Spleen (tissue), 7 donors: ENCODE measurements at regions not wholly inside any gene's neighbourhood (a gene's known extent, or its start where the extent isn't known, plus 50 kb on each side); places are given as distances from the start of the nearest gene placed in this dataset.

Experiments
- CTCF ChIP-seq, 11 experiments: fragments of 200-600 bp in 7 of 11; fragments of 450-650 bp in 4 of 11; sonication (generic) in 4 of 11; IDR thresholded peaks in 8 of 11; conservative IDR thresholded peaks in 3 of 11; 1 replicate in 7 of 11; 2 replicates in 4 of 11; pipeline versions ENCODE4 v1.4.0 to v1.8.0; 2016 to 2021; ENCODE audit warnings: antibody characterized with exemption in 11 of 11, inconsistent platforms in 4 of 11, mild to moderate bottlenecking in 1 of 11
- POLR2AphosphoS5 ChIP-seq, 3 donors: sonication (generic); formaldehyde crosslinking; IDR thresholded peaks; one replicate each; pipeline ENCODE4 v1.5.1; 2017; ENCODE audit warnings: antibody characterized with exemption in 3 of 3
- donor health status: DM: no; HTN: no; CAD: no; lungs with moderate emphysema.
- donor health status: DM: no; HTN: no; CAD: no.
- donor health status: DM: no; HTN: no; CAD: no.

DNA sequence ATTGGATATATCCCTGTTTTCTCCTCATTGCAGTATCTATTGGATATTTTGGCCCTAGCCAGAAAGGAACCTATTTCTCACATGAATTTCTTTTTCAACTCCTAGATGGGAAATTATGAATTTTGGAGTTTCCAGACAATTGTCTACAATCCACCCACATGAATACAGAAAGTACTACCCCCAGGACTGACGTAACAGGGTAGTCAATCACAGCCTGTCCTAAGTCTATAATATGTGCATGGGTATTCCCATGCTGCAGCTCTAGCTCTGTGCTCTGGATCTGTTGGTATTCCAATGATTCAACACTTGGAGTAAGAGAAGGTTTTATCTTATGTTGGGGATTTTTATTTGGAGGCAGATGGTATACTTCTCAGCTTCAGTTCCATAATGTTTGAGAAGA is 393.1 kb upstream of the ARRDC4 start:
- TF ChIP-seq CTCF (IDR thresholded peaks at IDR 0.05 in 8 of 11, conservative IDR thresholded peaks at IDR 0.05 in 3 of 11), result no peak
- TF ChIP-seq POLR2AphosphoS5 (IDR thresholded peaks at IDR 0.05), result no peak
